Duodenal mucosa (tissue), 2 donors: ENCODE measurements at regions not wholly inside any gene's neighbourhood (a gene's known extent, or its start where the extent isn't known, plus 50 kb on each side); places are given as distances from the start of the nearest gene placed in this dataset.

Experiments
- H3K27ac ChIP-seq: one replicate; pipeline ENCODE4 v1.7.0; 2013; ENCODE audit warnings: low read depth, low read length
- H3K27me3 ChIP-seq, 2 donors: one replicate each; pipeline ENCODE4 v1.7.0; 2013; ENCODE audit warnings: low read length in 2 of 2, control low read depth in 1 of 2; ENCODE audit not compliant: insufficient read depth in 2 of 2, control insufficient read depth in 1 of 2
- H3K36me3 ChIP-seq, 2 donors: one replicate each; pipeline ENCODE4 v1.7.0; 2013; ENCODE audit warnings: low read length in 2 of 2, control low read depth in 1 of 2; ENCODE audit not compliant: insufficient read depth in 2 of 2, control insufficient read depth in 1 of 2
- H3K4me1 ChIP-seq, 2 donors: one replicate each; pipeline ENCODE4 v1.7.0; 2013; ENCODE audit warnings: low read length in 2 of 2, control low read depth in 1 of 2; ENCODE audit not compliant: insufficient read depth in 2 of 2, control insufficient read depth in 1 of 2
- H3K4me3 ChIP-seq, 2 donors: one replicate each; pipeline ENCODE4 v1.7.0; 2013; ENCODE audit warnings: low read length in 2 of 2, low read depth in 1 of 2
- H3K9ac ChIP-seq, 2 donors: one replicate each; pipeline ENCODE4 v1.7.0; 2013; ENCODE audit warnings: low read length in 2 of 2, low read depth in 1 of 2
- H3K9me3 ChIP-seq, 2 donors: one replicate each; pipeline ENCODE4 v1.7.0; 2013; ENCODE audit warnings: low read length in 2 of 2, control low read depth in 1 of 2; ENCODE audit not compliant: control insufficient read depth in 1 of 2

GRCh38 chr2:17298453-17298852 lies 219.8 kb downstream of the RAD51AP2 start:
- Histone ChIP-seq H3K4me3 (no peak overlapping the region), H3K4me1 (no peaks in the 10 kb centered on the region), H3K36me3 (no peaks in the 10 kb centered on the region), H3K9me3 (no peaks in the 10 kb centered on the region), H3K9ac (no peak overlapping the region), H3K27ac (no peak overlapping the region), H3K27me3 (no peaks in the 10 kb centered on the region)

- no peaks in the 10 kb centered on the region for H3K4me1 ChIP-seq
- H3K27ac ChIP-seq = no peak overlapping the region
- no peak overlapping the region for H3K9ac ChIP-seq
- H3K36me3 ChIP-seq = no peaks in the 10 kb centered on the region
- H3K27me3 ChIP-seq = no peaks in the 10 kb centered on the region
- H3K9me3 ChIP-seq = no peaks in the 10 kb centered on the region
- H3K4me3 ChIP-seq = no peak overlapping the region
These were observed 221.6 kb downstream of the RAD51AP2 start for GRCh38 chr2:17296686-17297085.

GRCh38 chr2:17289669-17290068 lies 228.6 kb downstream of the RAD51AP2 start:
- Histone ChIP-seq H3K9me3 (no peaks in the 10 kb centered on the region), H3K4me3 (no peak overlapping the region), H3K27ac (no peak overlapping the region), H3K4me1 (no peaks in the 10 kb centered on the region), H3K36me3 (no peaks in the 10 kb centered on the region), H3K27me3 (no peaks in the 10 kb centered on the region), H3K9ac (no peak overlapping the region)

GRCh38 chr2:17287183-17287582 lies 231.1 kb downstream of the RAD51AP2 start:
- Histone ChIP-seq H3K9me3 (no peaks in the 10 kb centered on the region), H3K27me3 (no peaks in the 10 kb centered on the region), H3K4me1 (no peaks in the 10 kb centered on the region), H3K36me3 (no peaks in the 10 kb centered on the region), H3K4me3 (no peak overlapping the region), H3K9ac (no peak overlapping the region), H3K27ac (no peak overlapping the region)

GRCh38 chr2:17282826-17283225 lies 235.4 kb downstream of the RAD51AP2 start:
- H3K4me3 ChIP-seq = no peak overlapping the region

GRCh38 chr2:17282245-17282644 lies 236.0 kb downstream of the RAD51AP2 start:
- Histone ChIP-seq H3K4me3 (no peak overlapping the region), H3K9me3 (no peaks in the 10 kb centered on the region), H3K27ac (no peak overlapping the region), H3K4me1 (no peaks in the 10 kb centered on the region), H3K9ac (no peak overlapping the region), H3K27me3 (no peaks in the 10 kb centered on the region), H3K36me3 (no peaks in the 10 kb centered on the region)

More at GRCh38 chr2:17282826-17283225, 235.4 kb downstream of the RAD51AP2 start:
- Histone ChIP-seq H3K36me3 (no peaks in the 10 kb centered on the region), H3K9me3 (no peaks in the 10 kb centered on the region), H3K4me1 (no peaks in the 10 kb centered on the region), H3K9ac (no peak overlapping the region), H3K27me3 (no peaks in the 10 kb centered on the region), H3K27ac (no peak overlapping the region)

GRCh38 chr2:17276220-17276619 lies 242.0 kb downstream of the RAD51AP2 start:
- no peak overlapping the region for H3K9ac ChIP-seq
- H3K4me3 ChIP-seq = no peak overlapping the region
- no peaks in the 10 kb centered on the region for H3K27me3 ChIP-seq
- H3K27ac ChIP-seq = no peak overlapping the region
- no peaks in the 10 kb centered on the region for H3K36me3 ChIP-seq
- H3K9me3 ChIP-seq = no peaks in the 10 kb centered on the region
- no peaks in the 10 kb centered on the region for H3K4me1 ChIP-seq

- Histone ChIP-seq H3K9ac (no peak overlapping the region), H3K9me3 (no peaks in the 10 kb centered on the region), H3K4me3 (no peak overlapping the region), H3K27ac (no peak overlapping the region), H3K36me3 (no peaks in the 10 kb centered on the region), H3K4me1 (no peaks in the 10 kb centered on the region), H3K27me3 (no peaks in the 10 kb centered on the region)
These were observed 245.4 kb downstream of the RAD51AP2 start for GRCh38 chr2:17272652-17273525.

- Histone ChIP-seq H3K36me3 (no peaks in the 10 kb centered on the region), H3K4me1 (no peaks in the 10 kb centered on the region), H3K4me3 (no peak overlapping the region), H3K27ac (no peak overlapping the region), H3K27me3 (no peaks in the 10 kb centered on the region), H3K9ac (no peak overlapping the region), H3K9me3 (no peaks in the 10 kb centered on the region)
These were observed 246.1 kb downstream of the RAD51AP2 start for GRCh38 chr2:17272170-17272569.

- Histone ChIP-seq H3K9me3 (no peaks in the 10 kb centered on the region), H3K4me1 (no peaks in the 10 kb centered on the region), H3K9ac (no peak overlapping the region), H3K36me3 (no peaks in the 10 kb centered on the region), H3K4me3 (no peak overlapping the region), H3K27me3 (no peaks in the 10 kb centered on the region), H3K27ac (no peak overlapping the region)
These were observed 246.8 kb downstream of the RAD51AP2 start for GRCh38 chr2:17271416-17271815.
